ENCODE measurements at regions not wholly inside any gene's neighbourhood (a gene's known extent, or its start where the extent isn't known, plus 50 kb on each side); places are given as distances from the start of the nearest gene placed in this dataset.
"Not testable (repeated sequence)": the region's sequence is repeated elsewhere in the genome, so short reads cannot be mapped to it uniquely, and the experiment has no call there.

DNA sequence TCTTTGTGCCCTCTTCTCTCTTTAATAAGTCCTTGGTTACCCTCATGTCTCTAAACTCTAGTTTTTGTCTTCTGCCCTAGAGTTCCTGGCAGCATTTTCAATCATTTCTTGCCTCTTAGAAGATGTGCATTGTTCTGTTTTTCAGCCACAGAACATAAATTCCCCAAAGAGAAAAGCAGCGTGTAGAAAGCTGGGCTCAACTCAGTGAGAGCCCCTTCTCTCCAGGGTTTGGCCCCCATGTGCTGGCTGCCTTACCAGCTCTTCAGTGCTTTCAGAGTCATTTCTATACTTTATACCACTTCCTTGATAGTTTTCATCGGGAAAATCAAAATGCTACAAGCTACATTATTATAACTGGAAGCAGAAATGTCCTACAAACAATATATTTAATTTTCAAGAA, 369.1 kb upstream of the GRM7 start:
- no peak for DNase-seq (ENCODE audit: low read depth)
- Histone ChIP-seq H3K36me3 (ENCODE audit: control insufficient read depth, insufficient read depth, low read length) (no peaks in the 10 kb centered on the region), H3K27me3 (ENCODE audit: control insufficient read depth, insufficient read depth, low read length) (no peaks in the 10 kb centered on the region), H3K4me3 (ENCODE audit: low read depth, low read length) (no peak overlapping the region)
- TF ChIP-seq, protein P1, sequence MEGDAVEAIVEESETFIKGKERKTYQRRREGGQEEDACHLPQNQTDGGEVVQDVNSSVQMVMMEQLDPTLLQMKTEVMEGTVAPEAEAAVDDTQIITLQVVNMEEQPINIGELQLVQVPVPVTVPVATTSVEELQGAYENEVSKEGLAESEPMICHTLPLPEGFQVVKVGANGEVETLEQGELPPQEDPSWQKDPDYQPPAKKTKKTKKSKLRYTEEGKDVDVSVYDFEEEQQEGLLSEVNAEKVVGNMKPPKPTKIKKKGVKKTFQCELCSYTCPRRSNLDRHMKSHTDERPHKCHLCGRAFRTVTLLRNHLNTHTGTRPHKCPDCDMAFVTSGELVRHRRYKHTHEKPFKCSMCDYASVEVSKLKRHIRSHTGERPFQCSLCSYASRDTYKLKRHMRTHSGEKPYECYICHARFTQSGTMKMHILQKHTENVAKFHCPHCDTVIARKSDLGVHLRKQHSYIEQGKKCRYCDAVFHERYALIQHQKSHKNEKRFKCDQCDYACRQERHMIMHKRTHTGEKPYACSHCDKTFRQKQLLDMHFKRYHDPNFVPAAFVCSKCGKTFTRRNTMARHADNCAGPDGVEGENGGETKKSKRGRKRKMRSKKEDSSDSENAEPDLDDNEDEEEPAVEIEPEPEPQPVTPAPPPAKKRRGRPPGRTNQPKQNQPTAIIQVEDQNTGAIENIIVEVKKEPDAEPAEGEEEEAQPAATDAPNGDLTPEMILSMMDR (IDR thresholded peaks at IDR 0.05; ENCODE audit: insufficient read depth, low read length, poor library complexity, severe bottlenecking), result no peak

- no peaks in the 10 kb centered on the region for H3K27me3 ChIP-seq (ENCODE audit: control insufficient read depth, insufficient read depth, low read length)
- no peak for DNase-seq (ENCODE audit: low read depth)
Observed at GRCh38 chr3:6492306-6492705, 368.6 kb upstream of the GRM7 start.

DNA sequence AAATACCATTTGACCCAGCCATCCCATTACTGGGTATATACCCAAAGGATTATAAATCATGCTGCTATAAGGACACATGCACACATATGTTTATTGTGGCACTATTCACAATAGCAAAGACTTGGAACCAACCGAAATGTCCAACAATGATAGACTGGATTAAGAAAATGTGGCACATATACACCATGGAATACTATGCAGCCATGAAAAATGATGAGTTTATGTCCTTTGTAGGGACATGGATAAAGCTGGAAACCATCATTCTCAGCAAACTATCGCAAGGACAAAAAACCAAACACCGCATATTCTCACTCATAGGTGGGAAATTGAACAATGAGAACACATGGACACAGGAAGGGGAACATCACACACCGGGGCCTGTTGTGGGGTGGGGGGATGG, 362.0 kb upstream of the GRM7 start:
- DNase-seq (ENCODE audit: low read depth); H3K4me3 ChIP-seq (ENCODE audit: low read depth, low read length); H3K36me3 ChIP-seq (ENCODE audit: control insufficient read depth, insufficient read depth, low read length); H3K27me3 ChIP-seq (ENCODE audit: control insufficient read depth, insufficient read depth, low read length): not testable (repeated sequence)

More at GRCh38 chr3:6492306-6492705, 368.6 kb upstream of the GRM7 start:
- H3K4me3 ChIP-seq (ENCODE audit: low read depth, low read length), result no peak overlapping the region
- TF ChIP-seq, protein P1 (IDR thresholded peaks at IDR 0.05; ENCODE audit: insufficient read depth, low read length, poor library complexity, severe bottlenecking), result no peak
- no peaks in the 10 kb centered on the region for H3K36me3 ChIP-seq (ENCODE audit: control insufficient read depth, insufficient read depth, low read length)

DNA sequence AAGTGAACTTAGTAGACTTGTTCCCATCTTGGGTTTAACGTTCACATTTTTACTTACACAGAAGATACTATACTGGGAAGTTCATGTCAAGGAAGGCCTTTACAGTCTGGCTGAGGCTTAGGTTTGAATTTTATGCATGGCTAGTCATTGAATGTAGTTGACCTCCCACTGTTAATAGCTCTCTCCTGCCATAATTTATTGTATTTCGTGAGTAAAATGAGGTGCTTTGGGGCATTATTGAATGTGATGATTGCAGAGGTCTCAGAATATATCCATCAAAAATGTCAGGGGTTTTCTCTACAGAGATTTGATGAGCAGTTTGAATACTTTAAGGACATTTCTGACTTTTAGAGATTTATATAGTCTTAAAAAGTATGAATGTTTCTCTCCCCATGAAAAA, 356.6 kb upstream of the GRM7 start:
- H3K4me3 ChIP-seq (ENCODE audit: low read depth, low read length), result no peak overlapping the region
- H3K36me3 ChIP-seq (ENCODE audit: control insufficient read depth, insufficient read depth, low read length), result no peaks in the 10 kb centered on the region
- no peaks in the 10 kb centered on the region for H3K27me3 ChIP-seq (ENCODE audit: control insufficient read depth, insufficient read depth, low read length)
- DNase-seq (ENCODE audit: low read depth), result no peak
- TF ChIP-seq, protein P1 (IDR thresholded peaks at IDR 0.05; ENCODE audit: insufficient read depth, low read length, poor library complexity, severe bottlenecking), result no peak

DNA sequence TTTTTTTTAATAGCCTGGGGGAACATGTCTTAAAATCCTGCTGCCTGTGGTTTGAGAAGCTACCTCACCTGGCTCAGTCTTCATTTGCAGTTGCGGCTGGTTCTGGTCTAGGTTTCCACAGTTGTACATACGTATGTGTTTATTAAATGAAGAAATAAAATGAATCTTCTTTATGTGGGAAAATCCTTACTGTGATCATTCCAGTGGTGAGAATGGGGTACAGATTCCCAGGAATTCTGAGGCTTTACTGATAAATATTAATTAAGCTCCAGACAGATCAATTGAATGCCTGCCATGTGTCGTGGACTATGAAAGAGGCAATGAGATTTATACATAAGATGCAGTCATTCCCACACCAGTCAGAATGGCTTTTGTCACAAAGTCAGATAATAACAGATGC, 356.1 kb upstream of the GRM7 start:
- Histone ChIP-seq H3K27me3 (ENCODE audit: control insufficient read depth, insufficient read depth, low read length) (no peaks in the 10 kb centered on the region), H3K36me3 (ENCODE audit: control insufficient read depth, insufficient read depth, low read length) (no peaks in the 10 kb centered on the region), H3K4me3 (ENCODE audit: low read depth, low read length) (no peak overlapping the region)
- TF ChIP-seq, protein P1 (IDR thresholded peaks at IDR 0.05; ENCODE audit: insufficient read depth, low read length, poor library complexity, severe bottlenecking), result no peak
- DNase-seq (ENCODE audit: low read depth), result no peak

- Histone ChIP-seq H3K36me3 (ENCODE audit: control insufficient read depth, insufficient read depth, low read length) (no peaks in the 10 kb centered on the region), H3K4me3 (ENCODE audit: low read depth, low read length) (no peak overlapping the region), H3K27me3 (ENCODE audit: control insufficient read depth, insufficient read depth, low read length) (no peaks in the 10 kb centered on the region)
- no peak for DNase-seq (ENCODE audit: low read depth)
- TF ChIP-seq, protein P1 (IDR thresholded peaks at IDR 0.05; ENCODE audit: insufficient read depth, low read length, poor library complexity, severe bottlenecking), result no peak
Observed at GRCh38 chr3:6508410-6508759, 352.5 kb upstream of the GRM7 start.
